Stimulated activated CD8-positive, alpha-beta memory T cell treated with anti-CD3 and anti-CD28 coated beads, Interleukin-12 subunit alpha, Interleukin-12 subunit beta, amount 100 ng/mL, for 24 hours (primary cell): ENCODE measurements at regions not wholly inside any gene's neighbourhood (a gene's known extent, or its start where the extent isn't known, plus 50 kb on each side); places are given as distances from the start of the nearest gene placed in this dataset.
"Not testable (repeated sequence)": the region's sequence is repeated elsewhere in the genome, so short reads cannot be mapped to it uniquely, and the experiment has no call there.

Experiments
- DNase-seq: peaks from one replicate; pipeline ENCODE4 v3.0.0-alpha.2; 2020; ENCODE audit errors: extremely low read depth

DNA sequence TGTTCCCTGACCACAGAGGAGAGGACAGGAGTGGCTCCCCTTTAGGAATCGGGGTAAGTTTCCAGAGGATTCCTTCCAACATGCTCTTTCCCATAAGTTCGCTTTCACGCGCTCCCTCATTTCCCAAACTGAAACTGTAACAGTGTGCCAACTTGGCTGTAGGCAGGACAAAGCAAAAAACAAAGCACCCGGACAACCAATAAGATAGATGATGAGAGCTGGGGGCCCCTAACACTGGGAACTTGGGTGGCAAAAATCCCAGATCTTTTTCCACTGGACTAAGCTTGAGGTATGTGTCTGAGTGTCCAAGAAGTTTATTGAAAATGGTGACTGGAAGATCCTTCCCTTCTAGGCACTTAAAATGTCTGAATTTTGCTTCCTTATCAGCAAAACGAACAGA is 258.7 kb upstream of the IL12B start:
- no peak for DNase-seq

DNA sequence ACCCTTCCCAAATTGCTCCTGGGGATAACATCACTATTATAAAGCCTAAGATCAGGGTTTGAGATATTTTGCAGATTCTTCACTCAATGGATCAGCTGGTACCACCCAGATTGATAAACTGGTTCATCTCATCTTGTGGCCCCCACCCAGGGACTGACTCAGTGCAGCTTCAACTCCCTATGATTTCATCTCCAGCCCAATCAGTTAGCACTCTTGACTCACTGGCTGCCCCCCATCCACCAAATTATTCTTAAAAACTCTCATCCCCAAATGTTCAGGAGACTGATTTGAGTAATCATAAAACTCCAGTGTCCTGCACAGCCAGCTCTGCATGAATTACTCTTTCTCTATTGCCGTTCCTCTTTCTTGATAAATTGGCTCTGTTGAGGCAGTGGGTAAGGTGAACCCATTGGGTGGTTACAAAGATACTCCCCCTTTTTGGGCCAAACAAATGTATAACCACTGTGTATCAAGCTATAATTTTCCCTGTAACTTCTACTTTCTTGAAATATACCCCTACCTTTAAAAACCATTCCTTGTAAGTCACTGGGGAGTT is 263.3 kb upstream of the IL12B start:
- DNase-seq = no peak

DNA sequence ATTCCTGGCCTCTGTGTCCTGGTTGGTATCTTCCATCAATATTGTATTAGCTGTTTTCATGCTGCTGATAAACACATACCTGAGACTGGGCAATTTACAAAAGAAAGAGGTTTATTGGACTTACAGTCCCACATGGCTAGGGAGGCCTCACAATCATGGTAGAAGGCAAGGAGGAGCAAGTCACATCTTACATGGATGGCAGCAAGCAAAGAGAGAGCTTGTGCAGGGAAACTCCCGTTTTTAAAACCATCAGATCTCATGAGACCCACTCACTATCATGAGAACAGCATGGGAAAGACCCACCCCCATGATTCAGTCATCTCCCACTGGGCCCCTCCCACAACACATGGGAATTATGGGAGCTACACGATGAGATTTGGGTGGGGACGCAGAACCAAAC is 265.3 kb upstream of the IL12B start:
- DNase-seq = not testable (repeated sequence)

DNA sequence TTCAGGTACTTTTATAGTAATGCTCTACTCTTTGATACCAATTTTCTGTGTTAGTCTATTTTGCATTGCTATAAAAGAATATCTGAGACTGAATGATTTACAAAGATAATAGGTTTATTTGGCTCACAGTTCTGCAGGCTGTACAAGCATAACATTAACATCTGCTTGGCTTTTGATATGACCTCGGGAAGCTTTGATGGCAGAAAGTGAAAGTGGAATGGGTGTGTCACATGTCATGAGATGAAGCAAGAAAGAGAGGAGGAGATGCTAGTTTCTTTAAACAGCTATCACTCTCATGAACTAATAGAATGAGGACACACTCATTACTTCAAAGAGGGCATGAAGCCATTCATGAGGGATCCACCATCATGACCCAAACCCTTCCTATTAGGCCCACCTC is 270.9 kb upstream of the IL12B start:
- no peak for DNase-seq

DNA sequence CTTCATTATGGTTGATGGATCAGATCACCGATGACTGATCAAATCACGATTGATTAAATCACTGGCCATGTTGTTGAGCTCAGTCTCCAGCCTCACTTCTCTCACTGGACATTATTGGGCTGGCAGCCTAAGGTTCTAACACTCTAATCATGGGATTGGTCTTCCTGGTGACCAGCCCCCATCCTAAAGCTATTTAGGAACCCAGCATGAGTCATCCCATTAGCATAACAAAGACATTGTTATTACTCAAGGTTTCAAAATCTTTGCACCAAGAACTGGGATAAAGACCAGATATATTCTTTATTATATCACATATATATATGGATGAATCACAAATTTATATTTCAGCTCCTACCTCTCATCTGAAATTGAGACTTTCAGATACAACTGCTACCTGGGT is 272.1 kb upstream of the IL12B start:
- DNase-seq = no peak

DNA sequence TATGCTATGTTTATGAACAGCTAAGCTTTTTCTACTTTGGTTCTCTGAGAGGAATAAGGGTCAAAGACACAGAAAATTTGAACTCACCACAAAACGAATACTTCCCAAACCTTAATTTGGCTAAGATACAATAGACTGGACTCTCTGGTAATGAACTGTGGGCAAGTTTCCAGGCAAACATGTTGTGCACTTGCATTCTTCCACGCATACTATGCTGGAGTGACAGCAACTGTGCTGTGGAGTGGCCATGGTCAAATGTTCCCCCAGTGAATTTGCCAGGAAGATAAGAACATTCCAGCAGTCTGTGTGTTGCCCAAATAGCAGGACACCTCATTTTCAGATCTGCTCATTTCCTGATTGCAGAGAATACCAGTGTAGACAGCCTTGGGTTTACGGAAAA is 275.3 kb upstream of the IL12B start:
- no peak for DNase-seq

DNA sequence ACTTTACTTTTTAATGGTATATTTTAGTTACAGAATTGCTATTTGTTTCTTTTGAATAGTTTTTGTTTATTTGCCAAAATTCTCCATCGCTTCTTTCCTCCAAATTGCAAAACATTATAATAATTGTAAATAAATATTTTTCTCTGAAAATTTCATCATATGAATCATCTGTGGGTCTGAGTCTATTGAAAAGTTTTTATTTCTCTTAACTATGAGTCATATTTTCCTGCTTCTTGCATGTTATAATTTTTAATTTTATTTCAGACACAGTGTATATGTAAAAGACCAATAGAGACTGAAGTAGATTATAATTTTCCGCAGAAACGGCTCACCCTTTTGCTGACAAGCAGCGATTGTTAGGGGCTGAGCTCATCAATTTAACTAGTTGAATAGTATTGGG is 279.1 kb upstream of the IL12B start:
- DNase-seq = no peak

DNA sequence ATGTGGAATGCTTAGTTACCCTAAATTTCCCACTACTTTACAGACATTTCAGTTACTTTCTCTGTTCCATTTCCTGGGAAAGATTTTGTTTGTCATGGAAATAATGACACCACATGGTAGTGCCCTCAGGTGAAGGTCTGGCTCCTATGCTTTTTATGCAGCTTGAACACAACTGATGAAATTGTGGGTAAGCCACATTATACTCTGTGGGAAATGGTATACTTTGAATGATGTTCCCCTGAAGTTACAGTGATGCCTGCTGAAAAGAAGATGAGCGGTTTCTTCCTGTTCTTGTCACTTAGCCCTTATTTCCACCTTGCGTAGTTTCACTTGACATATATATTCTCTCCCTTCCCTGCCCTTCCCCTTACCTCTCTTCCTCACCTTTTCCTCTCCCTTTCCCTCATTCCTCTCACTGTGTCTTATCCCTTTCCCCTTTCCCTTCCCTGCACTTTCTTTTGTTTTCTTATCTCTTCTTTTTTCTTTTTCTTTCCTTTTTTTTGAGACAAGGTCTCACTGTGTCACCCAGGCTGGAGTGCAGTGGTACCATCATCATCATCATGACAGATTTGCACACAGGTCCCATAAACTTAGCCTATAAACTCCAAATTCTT is 280.8 kb upstream of the IL12B start:
- DNase-seq = no peak

DNA sequence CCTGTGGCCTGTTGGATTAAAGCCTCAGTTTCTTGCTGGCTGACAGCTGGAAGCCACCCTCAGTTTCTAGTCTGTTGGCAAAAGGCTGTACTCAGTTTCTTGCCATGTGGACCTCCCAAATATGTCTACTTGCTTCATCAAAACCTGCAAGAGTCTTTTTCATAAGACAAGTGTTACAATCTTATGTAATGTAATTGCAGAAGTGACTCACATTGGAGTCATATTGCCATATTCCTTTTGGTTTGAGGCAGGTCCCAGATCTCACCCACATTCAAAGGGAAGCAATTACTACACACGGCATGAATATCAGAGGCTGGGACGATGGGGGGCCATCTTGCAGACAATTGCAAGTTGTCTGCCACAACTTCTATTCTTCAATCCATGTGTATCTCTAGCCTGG is 286.7 kb upstream of the IL12B start:
- no peak for DNase-seq

DNA sequence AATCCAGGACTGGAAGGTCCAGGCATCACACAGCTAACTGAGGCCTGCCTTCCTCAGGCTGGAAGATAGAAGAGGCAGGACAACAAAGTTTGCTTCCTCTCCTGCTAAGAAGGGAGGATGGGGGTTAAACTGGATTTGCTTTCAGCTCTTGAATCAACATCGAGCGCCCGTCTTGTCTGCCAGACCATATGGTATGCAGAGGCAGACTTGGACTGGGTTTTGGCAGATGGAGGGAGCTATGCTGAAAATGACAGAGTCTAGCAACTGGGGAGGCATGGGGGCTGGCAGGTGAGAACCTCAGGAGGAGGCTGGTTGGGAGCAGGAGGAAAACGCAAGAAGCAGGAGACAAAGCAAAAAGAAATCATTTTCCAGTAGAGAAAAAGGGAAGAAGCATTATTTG is 289.5 kb upstream of the IL12B start:
- DNase-seq = no peak

DNA sequence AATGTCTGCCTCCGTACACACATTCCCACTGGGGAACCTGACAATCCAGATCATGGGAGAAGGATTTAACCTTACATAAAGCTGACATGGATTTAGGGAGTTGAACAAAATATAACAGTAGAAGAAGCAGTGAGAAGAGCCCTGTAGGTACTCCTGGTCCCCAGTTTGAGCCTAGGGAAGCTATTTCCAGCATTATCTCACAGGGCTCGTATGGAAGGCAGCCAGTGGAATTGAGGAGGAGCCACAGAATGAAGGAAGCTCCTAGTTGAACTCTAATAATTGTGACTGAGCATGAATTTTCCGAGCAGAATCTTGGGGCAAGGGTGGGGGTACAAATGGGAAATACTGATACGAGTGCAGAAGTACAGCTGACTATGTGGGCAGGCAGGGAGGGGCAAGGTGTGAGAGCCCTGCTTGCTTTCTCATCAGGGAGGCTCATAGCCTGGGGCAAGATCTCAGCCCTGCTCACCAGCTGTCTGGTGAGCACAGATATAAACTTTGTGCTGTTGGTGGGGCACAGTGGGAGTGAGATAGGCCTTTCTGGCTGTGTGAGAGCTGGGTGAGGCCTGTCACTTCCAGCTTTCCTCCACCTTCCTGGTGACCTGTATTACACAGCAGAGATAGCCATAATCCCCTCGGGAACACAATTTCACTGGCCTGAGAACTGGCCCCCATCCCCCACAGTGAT is 290.7 kb upstream of the IL12B start:
- DNase-seq = no peak

DNA sequence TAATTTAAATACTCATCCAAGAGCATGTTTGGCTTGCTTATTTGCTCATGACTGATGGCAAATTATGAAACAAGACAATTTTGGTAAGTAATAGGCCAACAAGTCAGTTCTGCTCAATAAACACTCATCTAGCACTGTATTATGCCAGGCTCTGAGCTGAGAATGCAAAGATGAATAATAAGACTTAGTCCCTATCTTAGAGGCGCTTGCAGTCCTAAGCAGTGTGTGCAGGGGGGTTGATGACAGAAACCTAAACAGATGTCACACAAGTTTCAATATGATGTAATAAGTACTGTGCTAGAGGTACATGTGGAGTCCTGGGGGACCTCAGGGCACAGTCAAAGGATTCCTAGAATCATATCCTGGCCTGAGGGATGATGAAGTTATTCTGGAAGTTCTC is 287.6 kb upstream of the ADRA1B start:
- DNase-seq = no peak

DNA sequence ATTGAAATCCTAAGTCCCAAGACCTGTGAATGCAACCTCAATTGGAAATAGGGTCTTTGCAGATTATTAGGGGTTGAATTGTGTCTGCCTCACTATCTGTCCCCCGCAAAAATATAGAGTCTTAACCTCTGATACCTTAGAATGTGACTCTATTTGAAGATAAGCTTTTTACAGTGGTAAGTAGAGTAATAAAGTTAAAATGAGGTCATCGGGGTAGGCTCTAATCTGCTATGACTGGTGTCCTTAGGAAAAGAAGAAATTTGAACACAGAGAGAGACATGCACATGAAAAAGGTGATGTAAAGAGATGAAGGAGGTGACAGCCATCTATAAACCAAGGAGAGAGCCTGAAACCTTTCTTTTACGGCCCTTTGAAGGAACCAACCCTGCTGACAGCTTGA is 287.1 kb upstream of the ADRA1B start:
- DNase-seq = no peak

DNA sequence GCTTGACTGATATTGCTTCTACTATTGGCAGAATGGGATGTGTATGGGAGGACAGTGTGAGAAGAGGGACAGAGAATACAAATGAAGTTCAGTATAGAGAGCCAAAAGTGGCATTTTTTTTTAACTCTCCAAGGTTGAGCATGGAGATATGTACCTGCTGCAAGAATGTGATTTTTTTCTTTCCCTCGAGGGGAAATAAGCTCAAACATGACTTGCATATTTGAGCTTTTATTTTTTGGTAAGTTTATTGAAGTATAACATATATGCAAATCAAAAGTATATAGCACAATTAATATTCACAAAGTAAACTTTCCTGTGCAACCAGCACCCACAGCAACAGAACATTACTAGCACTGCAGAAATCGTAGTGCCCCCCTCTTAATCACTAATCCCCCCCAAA is 285.7 kb upstream of the ADRA1B start:
- DNase-seq = no peak

DNA sequence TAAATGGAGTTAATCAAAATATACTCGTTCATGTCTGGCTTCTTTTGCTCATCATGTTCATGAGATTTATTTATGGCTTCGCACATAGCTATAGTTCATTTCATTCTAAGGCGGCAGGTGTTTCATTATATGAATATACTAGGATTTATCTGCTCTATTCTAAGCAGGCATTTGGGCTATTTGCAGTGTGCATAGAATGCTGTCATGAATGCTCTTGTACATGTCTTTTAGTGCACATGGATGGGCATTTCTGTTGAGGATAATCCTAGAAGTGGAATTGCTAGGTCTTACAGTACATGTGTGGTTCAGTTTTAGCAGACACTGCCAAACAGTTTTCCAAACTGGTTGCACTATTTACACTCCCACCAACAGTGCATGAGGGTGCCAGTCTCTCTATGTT is 285.3 kb upstream of the ADRA1B start:
- DNase-seq = no peak

DNA sequence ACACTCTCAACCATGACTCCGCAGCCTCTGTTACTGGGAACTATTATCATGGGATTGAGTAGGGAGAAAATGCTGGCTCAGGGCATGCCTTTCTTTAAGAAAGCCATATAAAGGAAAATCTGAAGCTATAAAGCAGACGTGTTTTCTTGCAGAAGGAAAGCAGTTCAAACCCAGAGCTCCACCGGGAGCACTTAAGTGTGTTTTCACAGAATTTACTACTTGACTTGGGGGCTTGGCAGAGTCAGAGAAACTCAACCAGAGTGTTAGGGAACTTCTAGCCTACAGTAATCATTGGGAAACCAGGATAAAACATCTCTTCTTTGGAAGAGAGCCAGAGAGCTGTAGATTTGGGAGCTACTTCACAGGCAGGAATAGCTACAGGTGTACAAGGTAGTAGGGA is 283.4 kb upstream of the ADRA1B start:
- no peak for DNase-seq

DNA sequence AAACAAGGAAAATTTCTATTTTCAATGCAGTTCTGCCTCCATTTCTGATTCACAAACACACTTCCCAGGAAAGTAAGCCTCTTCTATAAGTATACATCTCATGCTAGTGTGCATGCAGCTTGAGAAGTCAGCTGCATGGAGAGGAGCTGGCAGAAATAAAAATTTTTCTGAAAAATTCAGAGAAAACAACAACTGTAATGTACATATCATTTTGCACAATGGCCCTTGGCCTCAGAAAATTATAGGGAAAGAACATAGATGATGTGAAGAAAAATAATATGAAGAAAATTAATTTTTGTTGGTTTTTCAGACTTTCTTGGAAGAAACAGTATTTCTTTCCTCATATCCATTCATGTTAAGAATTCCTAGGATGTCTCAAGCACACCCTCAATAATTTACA is 277.8 kb upstream of the ADRA1B start:
- DNase-seq = no peak

DNA sequence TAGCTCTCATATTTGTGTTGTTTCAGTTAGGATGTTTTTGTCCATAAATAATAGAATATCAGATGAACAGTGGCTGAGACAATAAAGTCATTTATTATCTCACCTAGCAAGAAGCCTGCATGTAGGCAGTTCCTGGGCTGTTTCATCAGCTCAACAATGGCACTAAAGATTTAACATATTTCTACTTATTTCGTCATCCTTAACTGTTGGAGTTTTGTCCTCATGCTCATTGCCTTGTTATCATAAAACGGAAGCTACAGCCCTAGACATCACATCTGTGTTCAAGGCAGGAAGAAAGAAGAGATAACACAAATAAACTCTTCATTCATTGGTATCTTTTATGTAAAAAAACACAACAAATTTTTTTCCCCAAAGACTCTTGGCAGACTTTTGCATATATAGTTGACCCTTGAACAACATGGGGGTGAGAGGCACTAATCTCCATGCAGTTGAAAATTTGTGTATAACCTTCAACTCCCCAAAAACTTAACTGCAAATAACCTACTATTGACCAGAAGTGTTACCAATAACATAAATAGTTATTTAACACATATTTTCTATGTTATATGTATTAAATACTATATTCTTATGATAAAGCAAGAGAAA is 277.2 kb upstream of the ADRA1B start:
- no peak for DNase-seq

DNA sequence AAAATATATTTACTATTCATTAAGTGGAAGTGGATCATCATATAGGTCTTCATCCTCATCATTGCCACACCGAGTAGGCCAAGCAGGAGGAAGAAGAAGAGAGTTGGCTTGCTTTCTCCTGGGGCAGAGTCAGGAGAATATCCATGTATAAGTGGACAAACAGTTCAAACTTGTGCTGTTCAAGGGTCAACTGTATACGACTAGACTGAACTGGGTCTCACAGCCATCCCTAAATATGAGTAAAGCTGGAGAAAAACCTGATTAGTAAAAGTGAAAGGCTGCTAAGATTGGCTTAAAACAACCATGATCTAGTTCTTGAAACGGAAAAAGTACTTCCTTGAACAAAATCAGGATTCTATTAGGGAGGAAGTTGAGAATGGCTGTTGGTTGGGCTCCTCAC is 276.7 kb upstream of the ADRA1B start:
- no peak for DNase-seq

DNA sequence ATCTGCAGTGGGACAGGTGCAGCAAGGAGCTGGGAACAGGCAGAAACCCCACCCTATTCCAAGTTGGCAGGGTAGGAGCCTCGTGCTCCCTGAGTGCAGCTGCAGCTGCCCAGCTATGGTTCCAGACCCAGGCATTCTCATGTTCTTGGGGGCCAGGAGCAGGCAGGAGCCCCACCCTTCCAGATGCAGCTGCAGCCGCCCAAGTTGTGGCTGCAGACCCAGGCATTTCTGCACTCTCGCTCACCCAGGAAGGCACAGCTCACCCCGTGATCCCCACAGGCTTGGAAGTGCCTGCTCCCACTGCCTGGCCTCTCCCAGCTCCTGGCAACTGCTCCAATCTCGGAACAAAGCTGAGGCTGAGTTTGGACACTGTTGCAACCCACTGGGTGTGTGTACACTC is 275.8 kb upstream of the ADRA1B start:
- no peak for DNase-seq

DNA sequence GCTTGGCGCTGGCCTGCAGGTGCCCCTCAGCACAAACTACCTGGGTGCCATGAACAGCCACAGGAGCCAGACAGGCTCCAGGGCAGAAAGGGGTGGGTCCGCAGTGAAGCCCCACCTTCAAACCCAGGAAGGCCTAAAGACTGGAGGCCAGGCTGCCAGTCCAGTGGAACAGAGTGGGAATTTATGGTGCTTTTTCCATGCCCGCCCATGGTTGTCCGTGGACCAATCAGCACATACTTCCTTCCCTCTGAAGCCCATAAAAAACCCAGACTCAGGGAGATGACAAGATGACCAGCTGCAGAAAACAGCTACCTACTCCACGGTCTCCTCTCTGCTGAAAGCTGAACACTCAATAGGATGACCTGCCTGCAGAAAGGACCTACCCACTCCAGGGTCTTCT is 275.4 kb upstream of the ADRA1B start:
- DNase-seq = no peak

DNA sequence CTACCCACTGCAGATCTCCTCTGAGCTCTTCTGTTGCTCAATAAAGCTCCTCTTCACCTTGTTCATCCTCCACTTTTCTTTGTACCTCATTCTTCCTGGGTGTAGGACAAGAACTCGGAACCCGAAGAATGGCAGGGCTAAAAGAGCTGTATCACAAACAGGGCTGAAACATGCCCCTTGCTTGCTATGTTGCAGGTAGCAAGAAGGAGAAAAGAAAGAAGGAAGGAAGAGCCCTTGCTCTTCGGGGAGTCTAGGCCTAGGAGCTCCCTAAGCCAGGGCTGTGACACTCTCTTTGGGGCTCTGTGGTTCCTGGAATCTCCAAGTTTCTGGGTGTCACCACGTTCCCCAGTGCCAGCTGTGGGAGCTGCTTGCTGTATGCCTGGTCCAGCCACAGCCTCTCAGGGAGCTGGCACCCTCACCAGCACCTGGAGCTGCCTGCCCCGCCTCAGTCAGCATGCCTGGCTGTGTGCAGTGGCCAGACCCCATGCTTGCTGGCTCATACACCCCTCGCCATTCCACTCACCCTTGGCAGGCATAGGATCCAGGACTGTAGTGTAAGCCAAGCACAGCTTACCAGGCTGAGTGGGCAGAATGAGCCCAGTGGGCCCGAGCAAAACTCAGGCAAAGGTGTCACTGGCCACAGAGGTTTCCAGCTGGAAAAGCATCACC is 274.8 kb upstream of the ADRA1B start:
- DNase-seq = no peak

DNA sequence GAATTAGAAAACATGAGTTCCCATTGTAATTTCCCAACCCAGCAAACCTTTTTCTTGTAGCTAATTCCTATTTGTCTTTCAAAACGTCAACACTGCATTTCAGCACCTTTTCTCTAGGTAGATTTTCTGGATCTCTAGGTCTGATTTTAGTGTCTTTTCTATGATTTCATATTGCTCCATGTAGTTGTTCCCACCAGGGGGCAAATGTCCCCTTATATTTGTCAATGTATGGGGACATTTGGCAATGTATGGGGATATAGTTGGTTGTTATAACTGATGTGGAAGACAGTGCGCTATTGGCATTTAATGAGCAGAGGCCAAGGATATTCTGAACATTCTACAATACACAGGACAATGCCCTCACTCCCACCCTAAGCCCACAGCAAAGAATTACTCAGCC is 273.9 kb upstream of the ADRA1B start:
- no peak for DNase-seq
